Left ventricle myocardium superior (tissue), 1 donor: ENCODE measurements at regions not wholly inside any gene's neighbourhood (a gene's known extent, or its start where the extent isn't known, plus 50 kb on each side); places are given as distances from the start of the nearest gene placed in this dataset.
A peak's percentile ranks its signal among the peaks of the same experiment; 100 is the strongest.
"Not testable (repeated sequence)": the region's sequence is repeated elsewhere in the genome, so short reads cannot be mapped to it uniquely, and the experiment has no call there.

Experiments used
- ATAC-seq: fragments of 200-7000 bp; cut with Tn5 transposase; one replicate; pipeline ENCODE4 v1.9.1; 2020; ENCODE audit warnings: mild to moderate bottlenecking, moderate library complexity
- DNase-seq: peaks from one replicate; pipeline ENCODE4 v3.0.0-alpha.2; 2020
- intact Hi-C: fragments of 100-400 bp; cut with micrococcal nuclease; formaldehyde crosslinking; loops from one replicate; pipeline ENCODE4 v1.11.0; 2022
- donor health status: DM: no; HTN: yes; CAD: no; lungs with severe emphysema.

DNA sequence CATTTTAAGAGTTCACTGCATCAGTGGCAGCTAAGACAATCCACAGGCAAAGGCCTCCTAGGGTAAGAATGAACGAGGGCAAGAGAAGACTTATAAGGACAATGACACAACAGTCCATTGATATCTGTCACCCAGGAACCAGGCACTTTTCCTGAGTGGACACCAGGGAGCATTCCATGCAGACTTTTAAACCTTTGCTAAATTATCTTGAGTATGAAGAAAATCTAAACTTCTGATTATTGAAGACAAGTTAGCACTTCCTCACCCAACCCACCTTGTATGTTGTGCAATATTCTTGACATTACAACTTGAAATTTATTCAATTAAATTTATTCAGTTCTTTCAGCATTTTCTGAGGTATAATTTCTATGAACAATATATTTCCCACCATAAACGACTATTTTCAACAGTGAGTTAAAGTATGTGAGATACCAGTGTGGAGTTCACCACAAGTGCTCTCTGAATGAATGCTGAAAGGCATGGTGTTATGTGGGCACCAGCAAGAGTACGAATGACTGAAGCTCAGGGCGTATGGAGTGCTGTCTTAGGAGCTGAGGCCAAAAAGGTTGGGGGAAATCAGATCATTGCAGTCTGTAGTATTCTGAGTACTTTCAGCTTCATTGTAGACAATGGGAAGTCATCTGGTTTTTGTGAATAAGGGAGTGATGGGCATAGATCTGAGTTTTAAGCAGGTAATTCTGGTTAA lies 124.3 kb upstream of the LMNTD1 start:
- DNase-seq (no peak), ATAC-seq (peak; percentile 60)
- intact Hi-C loops = no loop called here

DNA sequence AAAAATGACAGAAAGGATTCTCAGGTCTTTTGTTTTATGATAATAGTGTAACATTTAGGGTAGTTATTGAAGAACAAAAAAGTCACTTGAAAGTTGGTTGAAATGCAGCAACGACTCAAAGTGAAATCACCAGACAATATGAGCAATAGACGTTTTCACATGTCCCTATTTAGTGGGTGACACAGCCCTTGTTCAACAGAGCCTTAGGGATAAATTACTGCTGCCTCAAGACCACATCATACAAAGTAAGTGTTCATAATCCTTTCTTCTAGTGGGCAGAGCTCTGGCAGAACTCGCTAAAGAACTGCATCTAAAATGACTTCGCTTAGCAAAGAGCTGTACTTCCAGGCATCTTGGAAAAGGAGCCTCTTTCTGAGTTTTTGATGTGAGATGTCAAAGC lies 128.5 kb upstream of the LMNTD1 start:
- intact Hi-C loops = no loop called here
- DNase-seq (no peak), ATAC-seq (no peak)

DNA sequence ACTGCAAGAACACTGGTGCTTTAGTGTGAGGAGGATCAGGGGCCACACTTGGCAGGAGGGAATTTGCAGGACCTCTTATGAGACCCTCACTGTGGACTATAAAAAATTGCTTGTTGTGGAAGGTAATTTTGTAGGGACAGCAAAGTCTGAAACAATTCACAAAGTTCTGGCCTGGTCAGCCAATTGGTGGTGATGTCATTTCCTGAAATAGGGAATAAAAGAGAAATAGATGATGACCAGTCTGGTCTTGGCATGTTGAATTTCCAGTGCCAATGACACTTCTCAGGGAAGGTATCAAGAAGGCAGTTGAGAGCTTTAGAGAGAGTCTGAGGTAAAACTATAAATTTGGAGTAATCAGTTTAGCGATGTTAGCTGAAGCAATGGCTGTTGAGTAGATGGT lies 129.3 kb upstream of the LMNTD1 start:
- intact Hi-C loops = no loop called here
- ATAC-seq = no peak
- DNase-seq = no peak

DNA sequence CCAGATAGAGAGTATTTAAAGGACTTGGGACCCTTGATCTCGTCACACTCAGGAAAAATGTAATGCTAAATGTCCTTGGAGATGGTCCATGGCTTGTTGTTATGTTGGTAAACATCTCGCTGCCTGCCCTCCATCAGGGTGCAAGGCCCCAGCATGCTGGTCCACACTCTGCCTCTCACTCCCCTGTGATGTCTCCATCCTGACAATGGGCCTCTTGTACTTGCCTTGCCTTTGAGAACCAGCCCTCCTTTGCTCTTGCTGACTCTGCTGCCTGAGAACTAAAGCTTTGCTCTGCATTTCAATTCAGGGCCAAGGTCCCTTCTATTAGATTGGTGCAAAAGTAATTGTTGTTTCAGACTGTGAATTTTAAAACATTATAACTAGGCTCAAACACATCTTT lies 131.0 kb upstream of the LMNTD1 start:
- DNase-seq (no peak), ATAC-seq (no peak)
- intact Hi-C loops = no loop called here

DNA sequence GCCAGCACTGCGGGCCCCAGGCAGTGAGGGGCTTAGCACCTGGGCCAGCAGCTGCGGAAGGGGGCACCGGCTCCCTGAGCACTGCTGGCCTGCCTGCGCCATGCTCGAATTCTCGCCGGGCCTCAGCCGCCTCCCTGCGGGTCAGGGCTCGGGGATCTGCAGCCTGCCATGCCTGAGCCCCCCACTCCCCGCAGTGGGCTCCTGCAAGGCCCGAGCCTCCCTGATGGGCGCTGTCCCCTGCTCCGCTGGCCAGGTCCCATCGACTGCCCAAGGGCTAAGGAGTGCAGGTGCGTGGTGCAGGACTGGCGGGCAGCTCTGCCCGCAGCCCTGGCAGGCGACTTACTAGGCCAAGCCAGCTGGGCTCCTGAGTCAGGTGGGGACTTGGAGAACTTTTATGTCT lies 133.3 kb upstream of the LMNTD1 start:
- ATAC-seq (no peak), DNase-seq (no peak)
- intact Hi-C loops = no loop called here

DNA sequence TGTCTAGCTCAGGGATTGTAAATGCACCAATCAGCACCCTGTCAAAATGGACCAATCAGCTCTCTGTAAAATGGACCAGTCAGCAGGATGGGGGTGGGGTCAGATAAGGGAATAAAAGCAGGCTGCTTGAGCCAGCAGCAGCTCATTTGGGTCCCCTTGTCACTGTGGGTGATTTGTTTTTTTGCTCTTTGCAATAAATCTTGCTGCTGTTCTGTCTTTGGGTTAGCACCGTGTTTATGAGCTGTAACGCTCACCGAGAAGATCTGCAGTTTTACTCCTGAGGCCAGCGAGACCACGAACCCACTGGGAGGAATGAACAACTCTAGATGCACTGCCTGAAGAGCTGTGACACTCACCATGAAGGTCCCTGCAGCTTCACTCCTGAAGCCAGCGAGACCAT lies 134.1 kb upstream of the LMNTD1 start:
- intact Hi-C loops = no loop called here
- no peak for ATAC-seq

DNA sequence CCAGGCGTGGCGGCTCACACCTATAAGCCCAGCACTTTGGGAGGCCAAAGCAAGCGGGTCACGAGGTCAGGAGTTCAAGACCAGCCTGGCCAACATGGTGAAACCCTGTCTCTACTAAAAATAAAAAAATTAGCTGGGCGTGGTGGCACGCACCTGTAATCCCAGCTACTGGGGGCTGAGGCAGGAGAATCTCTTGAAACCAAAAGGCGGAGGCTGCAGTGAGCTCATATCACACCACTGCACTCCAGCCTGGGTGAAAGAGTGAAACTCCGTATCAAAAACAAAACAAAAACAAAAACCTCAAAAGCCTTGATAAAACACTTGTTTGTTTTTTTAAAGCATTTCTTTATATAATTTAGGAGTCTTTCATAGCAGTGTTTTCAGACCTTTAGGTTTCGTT lies 135.8 kb upstream of the LMNTD1 start:
- DNase-seq, ATAC-seq, intact Hi-C loops: not testable (repeated sequence)

More for the DNA sequence above, 134.1 kb upstream of the LMNTD1 start:
- no peak for DNase-seq

DNA sequence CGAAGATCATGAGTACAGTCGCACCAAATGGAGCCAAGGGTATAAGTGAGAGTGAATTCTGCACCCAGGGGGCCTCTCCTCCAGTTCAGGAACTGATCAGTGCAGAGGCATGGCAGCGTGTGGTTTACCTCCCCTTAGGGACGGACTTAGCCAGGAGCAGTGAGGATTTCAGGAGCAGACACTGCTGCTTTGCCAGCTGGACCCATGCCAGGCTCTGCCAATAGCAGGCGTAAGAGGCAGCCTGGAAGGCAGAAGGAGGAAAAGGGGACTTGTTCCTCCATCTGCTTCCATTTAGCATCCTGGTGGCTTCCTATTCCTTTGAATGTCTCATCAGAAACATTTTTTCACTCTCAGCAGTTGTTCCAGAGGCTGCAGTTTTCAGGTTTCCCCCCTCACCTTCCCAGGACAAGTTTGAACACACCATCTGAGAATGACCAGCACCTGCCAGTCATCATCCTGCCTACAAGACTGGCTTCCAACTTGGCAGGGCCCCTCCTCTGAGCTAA lies 137.0 kb upstream of the LMNTD1 start:
- ATAC-seq (peak; percentile 46), DNase-seq (peak; percentile 66)
- intact Hi-C loops = no loop called here

DNA sequence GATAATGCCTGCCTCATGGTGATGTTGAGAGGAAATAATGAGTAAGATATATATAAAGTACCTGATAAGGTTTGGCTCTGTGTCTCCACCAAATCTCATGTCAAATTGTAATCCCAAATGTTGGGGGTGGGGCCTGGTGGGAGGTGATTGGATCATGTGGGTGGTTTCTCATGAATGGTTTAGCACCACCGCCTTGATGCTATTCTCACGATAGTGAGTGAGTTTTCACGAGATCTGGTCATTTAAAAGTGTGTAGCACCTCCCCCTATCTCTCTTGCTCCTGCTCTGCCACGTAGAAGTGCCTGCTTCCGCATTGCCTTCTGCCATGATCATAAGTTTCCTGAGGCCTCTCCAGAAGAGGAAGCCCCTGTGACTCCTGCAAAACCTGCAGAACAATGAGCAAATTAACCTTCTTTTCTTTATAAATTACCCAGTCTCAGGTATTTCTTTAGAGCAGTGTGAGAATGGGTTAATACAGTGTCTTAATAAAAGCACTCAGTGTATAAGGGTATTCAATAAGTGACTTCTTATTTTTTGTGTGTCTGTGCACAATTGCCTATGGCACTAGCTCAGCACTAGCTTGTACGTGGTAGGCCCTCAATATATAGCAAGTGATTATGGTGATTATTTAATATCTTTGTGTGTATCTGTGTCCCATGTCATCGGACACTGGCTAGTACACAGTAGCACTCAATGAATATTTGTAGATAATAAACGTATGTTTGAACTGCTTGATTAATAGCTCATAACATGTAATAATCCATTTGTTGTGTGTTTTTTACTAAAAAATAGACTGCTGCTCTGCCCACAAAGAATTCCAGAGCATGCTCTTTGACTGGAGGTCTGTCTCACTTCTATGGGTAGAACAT lies 138.1 kb upstream of the LMNTD1 start:
- no peak for ATAC-seq
- intact Hi-C loops = no loop called here
- no peak for DNase-seq

DNA sequence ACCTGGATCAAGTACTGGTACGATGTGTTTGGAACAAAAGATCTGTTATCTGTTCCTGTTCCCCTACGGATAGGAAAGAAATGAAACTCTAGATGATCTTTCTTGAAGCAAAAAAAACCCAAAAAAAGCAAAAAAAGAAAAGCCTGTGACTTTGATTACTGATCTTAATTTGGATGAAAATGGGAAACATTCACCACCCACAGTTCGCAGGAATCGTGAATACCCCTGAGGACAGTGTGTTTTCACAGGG lies 138.7 kb upstream of the LMNTD1 start:
- ATAC-seq (no peak), DNase-seq (no peak)
- intact Hi-C loops = no loop called here

DNA sequence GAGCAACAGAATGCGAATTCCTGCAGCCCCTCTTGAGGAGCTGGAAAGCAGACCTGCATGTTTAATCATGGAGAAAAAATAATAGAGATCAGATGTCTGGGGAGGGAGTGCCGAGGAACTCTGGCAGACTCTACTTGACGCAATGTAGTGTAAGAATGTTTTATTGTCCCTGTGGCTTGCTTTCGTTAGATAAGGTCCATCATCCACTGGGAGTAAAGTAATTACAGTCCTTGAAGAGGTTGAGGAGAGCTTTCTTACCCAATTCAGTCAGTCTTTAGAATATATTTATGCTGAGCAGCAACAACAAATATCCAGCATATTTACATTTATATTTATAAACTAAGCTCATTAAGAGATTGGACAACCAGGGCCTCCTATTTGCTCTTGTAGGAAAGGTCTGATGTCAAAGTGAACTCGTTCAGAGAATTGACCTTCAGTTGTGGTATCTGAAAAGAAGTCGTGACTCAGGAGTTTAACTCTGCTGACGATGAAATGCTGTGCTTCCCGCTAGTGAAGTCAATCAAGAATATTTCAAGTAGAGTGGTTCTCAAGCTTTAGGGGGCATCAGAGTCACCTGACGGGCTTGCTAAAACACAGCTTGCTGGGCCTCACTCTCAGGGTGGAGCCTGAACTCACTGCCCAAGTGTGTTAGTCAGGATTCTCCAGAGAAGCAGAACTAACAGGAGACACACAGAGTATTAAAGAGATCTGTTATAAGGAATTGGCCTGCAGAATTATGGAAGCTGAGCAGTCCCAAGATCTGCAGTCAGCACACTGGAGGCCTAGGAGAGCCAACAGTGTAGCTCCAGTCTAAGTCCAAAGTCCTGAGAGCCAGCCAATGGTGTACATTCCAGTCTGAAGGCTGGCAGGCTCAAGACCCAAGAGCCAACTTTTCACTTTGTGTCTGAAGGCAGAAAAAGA lies 139.3 kb upstream of the LMNTD1 start:
- peak; percentile 81 for ATAC-seq
- intact Hi-C loops = no loop called here

DNA sequence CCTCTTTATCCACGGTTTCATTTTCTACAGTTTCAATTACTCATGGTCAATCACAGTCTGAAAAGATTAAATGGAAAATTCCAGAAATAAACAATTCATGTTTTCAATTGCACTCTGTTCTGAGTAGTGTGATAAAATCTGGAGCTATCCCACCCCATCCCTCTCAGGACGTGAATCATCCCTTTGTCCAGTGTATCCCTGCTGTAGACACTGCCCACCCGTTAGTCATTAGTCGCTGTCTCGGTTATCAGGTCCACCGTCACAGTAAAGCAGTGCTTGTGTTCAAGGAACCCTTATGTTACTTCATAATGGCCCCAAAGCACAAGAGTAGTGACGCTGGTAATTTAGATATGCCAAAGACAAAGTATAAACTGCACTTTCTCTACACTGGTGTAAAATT lies 141.0 kb upstream of the LMNTD1 start:
- intact Hi-C loops = no loop called here
- DNase-seq (no peak), ATAC-seq (peak; percentile 83)

More for the DNA sequence above, 139.3 kb upstream of the LMNTD1 start:
- DNase-seq = no peak

DNA sequence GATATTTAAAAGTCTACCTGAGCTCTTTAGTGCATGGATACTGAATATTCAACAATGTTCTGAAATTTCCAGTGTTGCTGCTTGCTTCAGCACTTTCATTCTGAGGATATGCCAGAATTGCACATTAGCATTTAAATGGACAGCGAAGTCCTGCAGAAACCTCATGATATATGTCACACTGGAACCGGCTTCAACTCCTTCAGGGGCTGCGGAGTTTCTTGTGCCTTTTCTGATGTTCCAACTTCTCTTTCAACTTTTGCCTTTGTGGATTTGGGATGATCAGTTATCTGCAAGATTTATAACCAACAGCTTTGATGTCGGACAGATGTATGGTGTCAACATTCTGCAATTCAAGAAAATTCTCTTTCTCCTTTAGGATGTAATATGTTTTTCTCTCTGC lies 142.5 kb upstream of the LMNTD1 start:
- intact Hi-C loops = no loop called here

DNA sequence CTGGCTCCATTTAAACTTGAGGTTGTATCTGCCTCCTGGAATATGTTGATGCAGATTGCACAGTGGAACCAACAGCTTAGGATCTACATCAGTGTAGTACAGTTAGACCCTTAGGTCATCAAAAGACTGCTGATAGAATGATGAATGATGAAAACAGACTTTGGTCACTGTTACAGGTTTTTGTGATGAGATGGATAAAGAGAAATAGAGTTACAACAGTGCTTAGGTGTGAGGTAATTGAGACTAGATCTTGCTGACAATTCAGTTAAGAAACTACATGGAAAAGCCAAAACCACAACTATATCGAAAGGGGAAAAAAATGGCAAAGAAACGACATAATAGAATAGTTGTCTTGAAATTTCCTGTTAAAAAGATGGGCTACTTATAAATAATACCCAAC lies 145.7 kb upstream of the LMNTD1 start:
- no peak for DNase-seq
- no peak for ATAC-seq
- intact Hi-C loops = no loop called here

More for the DNA sequence above, 142.5 kb upstream of the LMNTD1 start:
- ATAC-seq = no peak
- no peak for DNase-seq

DNA sequence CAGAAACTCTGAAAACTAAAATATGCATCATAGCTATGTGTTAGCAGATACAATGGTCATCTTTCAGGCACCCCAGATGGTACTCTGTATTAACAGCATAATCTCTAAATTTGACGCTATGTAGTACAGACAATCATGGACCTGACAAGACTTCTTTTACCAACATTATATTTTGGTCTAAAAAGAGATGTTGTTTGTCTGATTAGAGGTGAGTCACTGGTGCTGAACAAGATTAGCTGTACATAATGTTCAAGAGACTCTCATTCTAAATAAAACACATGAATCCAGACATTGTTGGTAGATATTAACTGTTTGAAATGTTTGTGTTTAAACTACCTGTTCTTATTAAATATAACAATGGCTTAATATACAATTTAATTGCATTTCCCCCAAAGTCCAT lies 146.4 kb upstream of the LMNTD1 start:
- ATAC-seq (no peak), DNase-seq (no peak)
- intact Hi-C loops = no loop called here

DNA sequence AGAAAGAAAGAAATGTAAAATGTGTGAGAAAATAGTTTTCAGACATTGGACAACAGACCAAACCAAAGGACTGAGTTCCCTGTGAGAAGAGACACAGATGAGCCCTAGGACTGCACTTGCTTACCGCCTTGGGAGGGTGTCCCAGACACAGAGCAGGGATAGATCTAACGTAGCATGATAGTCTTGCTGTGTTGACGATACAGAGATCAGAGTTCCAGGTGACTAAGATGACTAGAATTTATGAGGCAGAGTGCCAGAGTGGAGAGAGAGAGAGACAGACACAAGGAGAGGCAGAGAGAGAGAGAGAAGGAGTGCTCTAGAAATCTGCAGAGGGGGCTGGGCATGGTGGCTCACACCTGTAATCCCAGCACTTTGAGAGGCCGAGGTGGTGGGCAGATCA lies 148.2 kb upstream of the LMNTD1 start:
- ATAC-seq (no peak), DNase-seq (no peak)
- intact Hi-C loops = no loop called here

DNA sequence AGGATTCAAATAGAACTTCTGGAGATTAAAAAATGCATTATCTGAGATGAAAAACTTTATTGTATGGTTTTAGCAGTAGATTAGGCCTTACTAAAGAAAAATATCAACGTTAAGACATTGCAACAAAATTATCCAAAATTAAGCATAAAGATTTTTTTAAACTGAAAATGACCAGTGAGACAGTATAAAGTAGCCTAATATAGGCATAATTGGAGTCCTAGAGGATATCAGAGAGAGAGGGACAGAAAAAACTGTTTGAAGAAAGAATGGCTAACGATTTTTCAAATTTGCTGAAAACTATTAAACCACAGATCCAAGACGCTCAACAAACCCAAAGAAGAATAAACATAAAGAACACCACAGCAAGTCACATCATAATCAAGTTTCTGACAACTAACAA lies 149.5 kb upstream of the LMNTD1 start:
- DNase-seq (no peak), ATAC-seq (no peak)
- intact Hi-C loops = no loop called here

DNA sequence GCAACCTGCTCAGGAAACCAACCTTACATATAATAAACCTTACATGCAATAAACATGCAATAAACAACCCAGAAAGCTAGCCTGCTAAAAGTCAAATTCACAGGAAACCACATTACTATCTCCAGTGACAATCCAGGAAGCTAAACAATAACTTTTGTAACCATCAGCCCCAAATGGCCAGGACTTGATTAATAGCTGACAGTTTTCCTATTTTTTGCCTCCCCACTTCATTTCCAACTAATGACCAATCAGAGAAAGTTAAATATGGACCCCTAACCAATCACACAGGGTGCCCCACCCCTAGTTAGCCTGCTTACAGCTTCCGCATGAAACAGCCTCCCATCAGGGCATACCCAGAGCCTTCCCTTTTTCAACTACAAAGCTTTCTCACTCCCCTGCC lies 152.2 kb upstream of the LMNTD1 start:
- ATAC-seq (no peak), DNase-seq (no peak)
- intact Hi-C loops = no loop called here

DNA sequence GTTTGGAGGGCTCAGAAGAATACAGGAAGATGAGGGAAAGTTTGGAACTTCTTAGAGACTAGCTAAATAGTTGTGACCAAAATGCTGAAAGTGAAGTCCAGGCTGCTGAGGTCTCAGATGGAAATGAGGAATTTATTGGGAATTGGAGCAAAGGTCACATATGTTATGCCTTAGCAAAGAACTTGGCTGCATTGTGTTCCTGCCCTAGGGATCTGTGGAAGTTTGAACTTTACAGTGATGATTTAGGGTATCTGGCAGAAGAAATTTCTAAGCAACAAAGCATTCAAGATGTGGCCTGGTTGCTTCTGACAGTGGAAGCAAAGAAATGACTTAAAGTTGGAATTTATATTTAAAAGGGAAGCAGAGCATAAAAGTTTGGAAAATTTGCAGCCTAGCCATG lies 153.6 kb upstream of the LMNTD1 start:
- ATAC-seq, intact Hi-C loops, DNase-seq: not testable (repeated sequence)

DNA sequence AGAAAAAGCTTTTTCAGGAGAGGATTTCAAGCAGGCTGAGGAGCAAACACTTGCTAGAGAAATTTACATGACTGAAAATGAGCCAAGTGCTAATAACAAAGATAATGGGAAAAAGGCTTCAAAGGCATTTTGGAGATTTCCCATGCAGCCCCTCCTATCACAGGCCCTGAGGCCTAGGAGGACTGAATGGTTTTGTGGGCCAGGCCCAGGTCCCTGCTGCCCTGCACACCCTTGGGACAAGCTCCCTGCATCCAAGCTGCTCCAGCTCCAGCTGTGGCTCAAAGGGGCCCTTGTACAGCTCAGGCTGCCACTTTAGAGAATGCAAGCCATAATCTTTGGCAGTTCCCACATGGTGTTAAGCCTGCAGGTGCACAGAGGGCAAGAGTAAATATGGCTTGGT lies 154.0 kb upstream of the LMNTD1 start:
- intact Hi-C loops = no loop called here
- ATAC-seq (no peak), DNase-seq (no peak)
